ENCODE measurements at regions not wholly inside any gene's neighbourhood (a gene's known extent, or its start where the extent isn't known, plus 50 kb on each side); places are given as distances from the start of the nearest gene placed in this dataset.

- Histone ChIP-seq H3K9ac (ENCODE audit: insufficient read depth in 1 of 2, low read depth in 2 of 2, low read length in 2 of 2) (no peak overlapping the region), H3K4me3 (no peak overlapping the region), H4K20me1 (replicated peaks; ENCODE audit: control insufficient read depth, insufficient read depth, low read length) (no peaks in the 10 kb centered on the region), H3K9me3 (replicated peaks; ENCODE audit: control insufficient read depth, insufficient read depth, low read depth, low read length) (no peaks in the 10 kb centered on the region; the same call in none of the 2 replicates), H3K27me3 (ENCODE audit: control insufficient read depth in 2 of 2, insufficient read depth in 2 of 2, low read length in 2 of 2) (no peaks in the 10 kb centered on the region), H3K36me3 (ENCODE audit: control insufficient read depth, insufficient read depth, low read length) (no peaks in the 10 kb centered on the region), H3K9me1 (ENCODE audit: control insufficient read depth, insufficient read depth, low read length) (no peaks in the 10 kb centered on the region), H3K4me1 (replicated peaks in 1 of 2; ENCODE audit: control insufficient read depth in 2 of 2, insufficient read depth in 2 of 2, low read length in 2 of 2) (no peaks in the 10 kb centered on the region), H3K27ac (ENCODE audit: extremely low read depth, low read depth, low read length) (no peak overlapping the region), H3K79me2 (ENCODE audit: control insufficient read depth, insufficient read depth, low read length) (no peaks in the 10 kb centered on the region), H3K4me2 (ENCODE audit: insufficient read depth, low read length) (no peak overlapping the region), H2AFZ (ENCODE audit: low read depth, low read length) (no peak overlapping the region)
- in situ Hi-C loops (cut with MboI) = no loop called here
- FAIRE-seq (no peak), ATAC-seq (no peak), DNase-seq (ENCODE audit: extremely low read depth in 1 of 4, low spot score in 3 of 4) (no peak)
- ChIA-PET CTCF (ENCODE audit: low intra/inter-chr PET ratio) (no interaction called here), POLR2A (no interaction called here)
- no TSS peak for BruUV-seq (replicated peaks)
- intact Hi-C loops (cut with micrococcal nuclease) = no loop called here
- WGBS (ENCODE audit: insufficient coverage, low coverage, missing lambda C conversion rate) = 0% methylated on average over 3 of the region's 3 CpGs
- TF ChIP-seq MCM2 (IDR thresholded peaks at IDR 0.05; ENCODE audit: low read depth) (no peak), CGGBP1 (CRISPR knock-in tag; IDR thresholded peaks at IDR 0.05) (no peak), HEY1 (CRISPR knock-in tag; IDR thresholded peaks at IDR 0.05; ENCODE audit: borderline replicate concordance) (no peak), GABPB1 (CRISPR knock-in tag; IDR thresholded peaks at IDR 0.05) (no peak), GATAD2A (IDR thresholded peaks at IDR 0.05) (no peak), HDAC2 (IDR thresholded peaks at IDR 0.05) (no peak), MEF2A (IDR thresholded peaks at IDR 0.05; ENCODE audit: control insufficient read depth, low read depth, low read length) (no peak), HNRNPH1 (optimal IDR thresholded peaks at IDR 0.05; ENCODE audit: low read depth, low read length) (no peak), PTBP1 (IDR thresholded peaks at IDR 0.05; ENCODE audit: low read depth, low read length) (no peak)
- TF ChIP-seq, protein P1, sequence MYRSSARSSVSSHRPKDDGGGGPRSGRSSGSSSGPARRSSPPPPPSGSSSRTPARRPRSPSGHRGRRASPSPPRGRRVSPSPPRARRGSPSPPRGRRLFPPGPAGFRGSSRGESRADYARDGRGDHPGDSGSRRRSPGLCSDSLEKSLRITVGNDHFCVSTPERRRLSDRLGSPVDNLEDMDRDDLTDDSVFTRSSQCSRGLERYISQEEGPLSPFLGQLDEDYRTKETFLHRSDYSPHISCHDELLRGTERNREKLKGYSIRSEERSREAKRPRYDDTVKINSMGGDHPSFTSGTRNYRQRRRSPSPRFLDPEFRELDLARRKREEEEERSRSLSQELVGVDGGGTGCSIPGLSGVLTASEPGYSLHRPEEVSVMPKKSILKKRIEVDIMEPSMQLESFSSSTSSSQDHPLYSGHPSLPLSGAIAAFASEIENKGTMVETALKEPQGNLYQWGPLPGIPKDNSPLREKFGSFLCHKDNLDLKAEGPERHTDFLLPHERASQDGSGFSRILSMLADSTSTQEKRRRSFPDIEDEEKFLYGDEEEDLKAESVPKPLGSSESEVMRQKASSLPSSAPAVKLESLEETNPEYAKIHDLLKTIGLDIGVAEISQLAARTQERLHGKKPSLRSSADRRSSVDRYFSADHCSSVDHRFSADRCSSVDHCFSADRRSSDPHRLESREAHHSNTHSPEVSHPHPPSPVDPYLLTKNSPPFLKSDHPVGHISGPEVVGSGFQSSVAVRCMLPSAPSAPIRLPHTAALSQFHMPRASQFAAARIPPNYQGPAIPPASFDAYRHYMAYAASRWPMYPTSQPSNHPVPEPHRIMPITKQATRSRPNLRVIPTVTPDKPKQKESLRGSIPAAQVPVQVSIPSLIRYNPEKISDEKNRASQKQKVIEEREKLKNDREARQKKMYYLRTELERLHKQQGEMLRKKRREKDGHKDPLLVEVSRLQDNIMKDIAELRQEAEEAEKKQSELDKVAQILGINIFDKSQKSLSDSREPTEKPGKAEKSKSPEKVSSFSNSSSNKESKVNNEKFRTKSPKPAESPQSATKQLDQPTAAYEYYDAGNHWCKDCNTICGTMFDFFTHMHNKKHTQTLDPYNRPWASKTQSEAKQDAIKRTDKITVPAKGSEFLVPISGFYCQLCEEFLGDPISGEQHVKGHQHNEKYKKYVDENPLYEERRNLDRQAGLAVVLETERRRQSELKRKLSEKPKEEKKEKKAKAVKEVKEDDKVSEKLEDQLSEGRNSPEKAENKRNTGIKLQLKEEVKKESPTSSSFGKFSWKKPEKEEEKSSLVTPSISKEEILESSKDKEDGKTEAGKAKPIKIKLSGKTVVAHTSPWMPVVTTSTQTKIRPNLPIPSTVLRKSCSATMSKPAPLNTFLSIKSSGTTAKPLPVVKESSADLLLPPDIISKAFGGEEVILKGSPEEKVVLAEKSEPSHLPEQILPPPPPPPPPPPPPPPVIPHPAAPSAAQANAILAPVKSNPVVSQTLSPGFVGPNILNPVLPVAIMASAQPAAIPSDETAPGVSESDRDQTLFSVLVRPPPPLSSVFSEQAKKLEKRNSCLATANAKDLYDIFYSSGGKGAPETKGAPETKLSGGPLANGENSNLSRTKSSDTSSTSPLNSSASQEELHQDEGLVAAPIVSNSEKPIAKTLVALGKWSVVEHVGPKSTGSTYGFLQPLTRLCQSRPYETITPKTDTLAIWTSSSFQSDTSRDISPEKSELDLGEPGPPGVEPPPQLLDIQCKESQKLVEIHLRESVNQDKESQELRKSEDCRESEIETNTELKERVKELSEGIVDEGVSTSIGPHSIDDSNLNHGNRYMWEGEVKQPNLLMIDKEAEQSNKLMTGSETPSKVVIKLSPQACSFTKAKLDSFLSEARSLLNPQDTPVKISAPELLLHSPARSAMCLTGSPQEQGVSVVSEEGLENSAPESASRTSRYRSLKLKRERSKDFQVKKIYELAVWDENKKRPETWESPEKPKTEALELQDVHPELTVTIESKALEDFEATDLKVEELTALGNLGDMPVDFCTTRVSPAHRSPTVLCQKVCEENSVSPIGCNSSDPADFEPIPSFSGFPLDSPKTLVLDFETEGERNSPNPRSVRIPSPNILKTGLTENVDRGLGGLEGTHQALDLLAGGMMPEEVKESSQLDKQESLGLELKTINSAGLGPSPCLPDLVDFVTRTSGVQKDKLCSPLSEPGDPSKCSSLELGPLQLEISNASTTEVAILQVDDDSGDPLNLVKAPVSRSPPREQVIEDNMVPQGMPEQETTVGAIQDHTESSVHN (IDR thresholded peaks at IDR 0.05; ENCODE audit: borderline replicate concordance in 1 of 2, low read depth in 1 of 2) = no peak
- TF ChIP-seq, protein P2, sequence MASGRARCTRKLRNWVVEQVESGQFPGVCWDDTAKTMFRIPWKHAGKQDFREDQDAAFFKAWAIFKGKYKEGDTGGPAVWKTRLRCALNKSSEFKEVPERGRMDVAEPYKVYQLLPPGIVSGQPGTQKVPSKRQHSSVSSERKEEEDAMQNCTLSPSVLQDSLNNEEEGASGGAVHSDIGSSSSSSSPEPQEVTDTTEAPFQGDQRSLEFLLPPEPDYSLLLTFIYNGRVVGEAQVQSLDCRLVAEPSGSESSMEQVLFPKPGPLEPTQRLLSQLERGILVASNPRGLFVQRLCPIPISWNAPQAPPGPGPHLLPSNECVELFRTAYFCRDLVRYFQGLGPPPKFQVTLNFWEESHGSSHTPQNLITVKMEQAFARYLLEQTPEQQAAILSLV (tag; IDR thresholded peaks at IDR 0.05) = no peak
- TF ChIP-seq, protein P3, sequence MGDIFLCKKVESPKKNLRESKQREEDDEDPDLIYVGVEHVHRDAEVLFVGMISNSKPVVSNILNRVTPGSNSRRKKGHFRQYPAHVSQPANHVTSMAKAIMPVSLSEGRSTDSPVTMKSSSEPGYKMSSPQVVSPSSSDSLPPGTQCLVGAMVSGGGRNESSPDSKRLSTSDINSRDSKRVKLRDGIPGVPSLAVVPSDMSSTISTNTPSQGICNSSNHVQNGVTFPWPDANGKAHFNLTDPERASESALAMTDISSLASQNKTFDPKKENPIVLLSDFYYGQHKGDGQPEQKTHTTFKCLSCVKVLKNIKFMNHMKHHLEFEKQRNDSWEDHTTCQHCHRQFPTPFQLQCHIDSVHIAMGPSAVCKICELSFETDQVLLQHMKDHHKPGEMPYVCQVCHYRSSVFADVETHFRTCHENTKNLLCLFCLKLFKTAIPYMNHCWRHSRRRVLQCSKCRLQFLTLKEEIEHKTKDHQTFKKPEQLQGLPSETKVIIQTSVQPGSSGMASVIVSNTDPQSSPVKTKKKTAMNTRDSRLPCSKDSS (IDR thresholded peaks at IDR 0.05; ENCODE audit: low read depth, partially characterized antibody) = no peak
Observed at GRCh38 chr2:183490489-183490888, 366.2 kb downstream of the NUP35 start.
